HG02642 (cell line): ENCODE measurements at regions not wholly inside any gene's neighbourhood (a gene's known extent, or its start where the extent isn't known, plus 50 kb on each side); places are given as distances from the start of the nearest gene placed in this dataset.
"Not testable (repeated sequence)": the region's sequence is repeated elsewhere in the genome, so short reads cannot be mapped to it uniquely, and the experiment has no call there.

Source experiments
- ATAC-seq: cut with Tn5 transposase; IDR thresholded peaks from one replicate; pipeline ENCODE4 v1.9.1; 2021; ENCODE audit warnings: mild to moderate bottlenecking; ENCODE audit not compliant: unreplicated experiment, poor library complexity

GRCh38 chr3:80677796-80678195 lies 910.0 kb upstream of the ROBO1 start:
- no peak for ATAC-seq

- no peak for ATAC-seq
These were observed 909.1 kb upstream of the ROBO1 start for GRCh38 chr3:80676866-80677265.

DNA sequence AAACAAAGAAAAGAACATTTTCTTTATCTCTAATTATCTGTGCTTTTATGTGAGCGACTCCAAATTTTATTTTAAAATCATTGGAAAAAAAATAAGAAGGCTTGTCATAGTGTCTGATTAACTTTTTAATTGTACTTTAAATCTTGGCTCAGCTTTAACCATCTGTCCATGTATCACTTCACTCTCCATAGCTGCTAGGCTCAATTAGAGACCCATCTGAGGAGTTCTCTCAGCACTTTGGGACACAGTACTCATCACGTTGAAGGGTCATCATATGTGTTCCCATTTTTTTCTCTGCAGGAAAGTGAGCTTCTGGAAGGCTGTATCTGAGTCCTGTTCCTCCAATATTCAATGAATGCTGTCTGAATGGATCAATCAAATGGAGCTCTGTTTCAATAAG lies 908.5 kb upstream of the ROBO1 start:
- ATAC-seq, result no peak

DNA sequence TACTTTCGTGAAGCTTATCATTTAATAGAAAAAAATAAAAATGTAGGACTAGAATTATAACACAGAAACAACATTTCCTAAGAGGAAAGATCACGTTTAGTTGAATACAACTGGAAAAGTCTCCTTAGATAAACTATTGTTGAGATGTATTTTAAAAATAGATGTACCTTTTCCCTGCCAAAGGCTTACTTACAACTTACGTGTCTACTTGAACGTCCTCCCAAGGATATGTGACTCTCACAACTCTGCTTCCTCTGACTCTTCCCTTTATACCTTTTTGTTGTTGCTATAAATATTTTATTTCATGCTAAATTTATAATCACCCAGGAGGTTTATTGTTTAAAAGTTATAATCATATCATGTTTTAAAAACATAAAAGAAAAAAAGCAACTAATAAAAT lies 908.0 kb upstream of the ROBO1 start:
- no peak for ATAC-seq

DNA sequence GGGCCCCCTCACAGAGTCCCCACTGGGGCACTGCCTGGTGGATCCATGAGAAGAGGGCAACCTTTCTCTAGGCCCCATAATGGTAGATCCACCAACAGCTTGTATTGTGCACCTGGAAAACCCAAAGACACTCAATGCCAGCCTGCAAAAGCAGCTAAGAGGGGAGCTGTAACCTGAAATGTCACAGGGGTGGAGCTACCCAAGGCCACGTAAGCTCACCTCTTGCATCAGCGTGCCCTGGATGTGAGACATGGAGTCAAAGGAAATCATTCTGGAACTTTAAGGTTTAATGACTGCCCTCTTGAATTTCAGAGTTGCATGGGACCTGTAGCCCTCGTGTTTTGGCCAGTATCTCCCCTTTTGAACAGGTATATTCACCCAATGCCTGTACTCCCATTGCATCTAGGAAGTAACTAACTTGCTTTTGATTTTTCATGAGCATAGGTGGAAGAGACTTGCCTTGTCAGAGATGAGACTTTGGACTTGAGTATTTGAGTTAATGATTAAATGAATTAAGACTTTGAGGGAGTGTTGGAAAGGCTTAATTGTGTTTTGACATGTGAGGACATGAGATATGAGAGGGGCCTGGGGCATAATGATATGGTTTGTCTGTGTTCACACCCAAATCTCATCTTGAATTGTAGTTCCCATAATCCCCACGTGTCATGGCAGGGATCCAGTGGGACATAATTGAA lies 900.9 kb upstream of the ROBO1 start:
- no peak for ATAC-seq

DNA sequence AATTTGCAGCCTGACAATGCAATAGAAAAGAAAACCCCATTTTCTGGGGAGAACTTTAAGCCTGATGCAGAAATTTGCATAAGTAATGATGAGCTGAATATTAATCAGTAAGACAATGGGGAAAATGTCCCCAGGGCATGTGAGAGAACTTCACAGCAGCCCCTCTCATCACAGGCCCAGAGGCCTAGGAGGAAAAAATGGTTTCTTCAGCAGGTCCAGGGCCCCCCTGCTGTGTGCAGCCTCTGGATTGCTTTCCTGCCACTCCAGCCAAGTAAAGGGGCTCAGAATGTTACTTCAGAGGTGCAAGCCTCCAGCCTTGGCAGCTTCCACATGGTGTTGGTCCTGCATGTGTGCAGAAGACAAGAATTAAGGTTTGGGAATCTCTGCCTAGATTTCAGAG lies 900.3 kb upstream of the ROBO1 start:
- no peak for ATAC-seq

DNA sequence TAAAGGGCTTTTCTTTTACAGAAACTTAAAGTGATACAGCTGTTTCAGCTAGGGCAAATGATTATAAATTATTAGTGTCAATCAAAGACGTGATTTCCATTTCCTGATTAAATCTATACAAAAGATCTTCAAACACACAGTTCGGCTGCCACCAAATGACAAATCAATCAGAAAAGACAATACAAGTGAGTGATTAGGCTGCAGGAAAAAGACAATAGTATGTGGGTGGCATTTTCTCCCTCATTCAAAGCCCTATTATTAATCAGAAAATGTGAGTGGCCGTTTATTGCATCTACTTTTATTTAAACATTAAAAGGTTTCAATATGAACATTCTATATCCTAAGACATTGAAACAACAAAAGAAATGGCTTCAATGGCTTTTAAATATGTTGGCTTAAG lies 895.6 kb upstream of the ROBO1 start:
- ATAC-seq, result no peak

GRCh38 chr3:80655216-80655615 lies 887.4 kb upstream of the ROBO1 start:
- no peak for ATAC-seq

DNA sequence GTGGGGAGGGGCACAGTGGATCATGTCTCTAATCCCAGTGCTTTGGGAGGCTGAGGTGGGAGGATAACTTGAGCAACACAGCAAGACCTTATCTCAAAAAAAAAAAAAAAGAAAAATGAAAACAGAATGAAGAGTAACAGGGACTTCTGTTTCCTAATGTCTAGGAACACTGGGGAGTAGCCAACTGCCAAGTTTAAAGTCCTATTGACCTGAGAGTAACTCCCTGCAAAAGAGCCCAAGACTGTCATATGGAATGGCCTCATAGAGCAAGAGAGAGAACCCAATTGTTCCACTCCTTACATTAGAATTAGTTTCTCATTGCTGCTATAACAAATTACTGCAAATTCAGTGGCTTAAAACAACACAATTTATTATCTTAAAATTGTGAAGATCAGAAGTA lies 881.4 kb upstream of the ROBO1 start:
- ATAC-seq, result no peak

DNA sequence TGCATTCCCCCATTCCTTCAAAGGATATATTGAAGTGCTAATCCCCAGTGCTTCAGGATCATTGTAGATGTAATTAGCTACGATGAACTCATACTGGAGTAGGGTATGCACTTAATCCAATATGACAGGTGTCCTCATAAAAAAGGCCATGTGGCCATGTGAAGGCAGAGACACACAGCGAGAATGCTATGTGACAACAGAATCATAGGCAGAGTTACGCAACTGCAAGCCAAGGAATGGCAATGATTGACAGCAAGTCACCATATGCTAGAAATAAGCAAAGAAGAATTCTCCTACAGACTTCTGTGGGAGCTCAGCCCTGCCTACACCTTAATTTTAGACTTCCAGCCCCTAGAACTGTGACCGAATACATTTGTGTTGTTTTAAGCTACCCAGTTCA lies 875.6 kb upstream of the ROBO1 start:
- ATAC-seq, result no peak

GRCh38 chr3:80618295-80619256 lies 850.8 kb upstream of the ROBO1 start:
- ATAC-seq, result no peak

DNA sequence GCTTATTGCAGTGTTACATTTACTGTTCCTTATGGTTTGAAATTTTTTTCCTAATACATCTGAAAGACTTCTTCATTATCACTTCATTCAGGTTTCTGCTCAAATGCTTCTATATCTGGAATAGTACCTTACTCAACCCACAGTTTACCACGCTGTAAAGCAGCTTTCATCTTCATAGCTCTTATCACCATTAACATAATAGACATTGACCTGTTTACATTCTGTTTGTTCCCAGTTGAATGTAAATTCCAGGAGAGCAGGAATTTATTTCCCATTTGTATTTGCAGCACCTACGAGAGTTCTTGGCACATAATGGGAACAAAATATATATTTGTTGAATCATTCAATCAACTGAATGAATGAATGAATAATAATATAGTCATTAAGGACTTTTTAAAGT lies 844.6 kb upstream of the ROBO1 start:
- ATAC-seq, result no peak

GRCh38 chr3:80608072-80608471 lies 840.3 kb upstream of the ROBO1 start:
- not testable (repeated sequence) for ATAC-seq

DNA sequence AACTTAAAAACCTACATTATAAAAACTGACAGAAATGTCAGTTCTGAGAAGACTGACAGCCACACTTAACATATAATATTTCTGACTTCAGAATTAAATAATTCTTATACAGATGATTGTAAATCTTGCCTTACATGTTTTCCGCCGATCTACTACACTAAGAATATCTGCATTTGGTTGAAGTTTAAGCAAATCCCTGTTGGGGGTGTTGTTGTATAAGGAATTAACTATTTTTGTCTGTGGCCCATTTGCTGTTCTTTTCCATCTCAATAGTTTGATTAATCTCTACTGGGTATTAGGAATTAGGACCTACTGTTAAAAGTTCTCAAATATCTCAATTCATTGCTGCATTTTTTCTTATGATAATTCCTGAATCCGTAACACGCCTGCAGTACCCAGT lies 838.3 kb upstream of the ROBO1 start:
- ATAC-seq, result no peak

DNA sequence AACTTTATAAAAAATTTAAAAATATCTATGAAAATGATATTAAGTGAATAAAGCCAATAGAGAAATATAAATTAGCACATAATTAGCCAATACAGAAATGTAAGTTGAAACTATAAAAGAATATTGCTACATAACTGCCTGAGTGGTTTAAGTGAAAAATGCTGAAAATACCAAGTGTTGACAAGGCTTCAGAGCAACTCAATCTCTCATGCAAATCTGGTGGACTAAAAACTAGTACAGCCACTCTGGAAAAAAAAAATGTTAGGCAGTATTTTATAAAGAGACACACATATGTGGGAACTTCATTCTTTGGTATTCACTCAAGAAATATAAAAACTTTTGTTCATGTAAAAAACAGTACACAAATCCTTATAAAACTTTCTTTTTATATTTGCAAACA lies 833.7 kb upstream of the ROBO1 start:
- no peak for ATAC-seq

GRCh38 chr3:80592792-80593191 lies 825.0 kb upstream of the ROBO1 start:
- no peak for ATAC-seq

DNA sequence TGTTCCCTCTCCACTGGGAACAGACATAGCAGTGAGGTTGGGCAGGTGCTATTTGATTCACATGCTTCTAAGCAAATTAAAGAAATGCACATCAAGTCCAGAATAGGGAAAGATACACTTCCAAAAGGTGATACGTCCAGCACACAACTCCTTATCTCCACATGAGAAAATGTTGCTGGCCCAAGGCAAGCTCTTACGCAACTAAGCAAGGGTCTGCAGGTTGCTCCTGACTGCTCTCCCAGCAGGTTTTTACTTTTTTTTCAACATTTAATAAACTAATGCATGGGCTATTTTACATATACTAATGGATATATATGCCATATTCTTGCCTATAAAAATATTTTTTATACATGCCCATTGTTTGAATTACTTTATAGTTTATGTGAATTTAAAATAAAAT lies 818.5 kb upstream of the ROBO1 start:
- no peak for ATAC-seq

DNA sequence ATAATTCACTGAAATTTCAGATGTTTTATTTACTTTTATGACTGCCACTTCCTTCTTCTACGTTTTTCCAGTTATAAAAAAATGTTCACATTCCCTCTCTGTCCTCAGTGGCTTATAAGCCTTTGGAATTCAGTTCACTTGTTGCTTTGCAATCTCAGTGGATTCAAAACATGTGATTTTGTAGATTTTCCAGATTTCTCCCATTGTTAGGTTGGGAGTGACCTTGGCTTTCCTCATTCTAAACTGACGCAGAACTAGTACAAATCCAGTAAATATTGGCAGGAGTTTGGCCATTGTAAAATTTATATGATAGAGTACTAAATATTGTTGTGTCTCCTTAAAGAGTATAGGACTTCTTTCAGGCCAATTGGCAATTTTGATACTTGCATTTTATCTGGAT lies 812.3 kb upstream of the ROBO1 start:
- no peak for ATAC-seq

- no peak for ATAC-seq
These were observed 796.6 kb upstream of the ROBO1 start for GRCh38 chr3:80564391-80564790.

- ATAC-seq, result no peak
These were observed 791.9 kb upstream of the ROBO1 start for GRCh38 chr3:80559701-80560100.

- ATAC-seq, result no peak
These were observed 789.0 kb upstream of the ROBO1 start for GRCh38 chr3:80556763-80557162.

DNA sequence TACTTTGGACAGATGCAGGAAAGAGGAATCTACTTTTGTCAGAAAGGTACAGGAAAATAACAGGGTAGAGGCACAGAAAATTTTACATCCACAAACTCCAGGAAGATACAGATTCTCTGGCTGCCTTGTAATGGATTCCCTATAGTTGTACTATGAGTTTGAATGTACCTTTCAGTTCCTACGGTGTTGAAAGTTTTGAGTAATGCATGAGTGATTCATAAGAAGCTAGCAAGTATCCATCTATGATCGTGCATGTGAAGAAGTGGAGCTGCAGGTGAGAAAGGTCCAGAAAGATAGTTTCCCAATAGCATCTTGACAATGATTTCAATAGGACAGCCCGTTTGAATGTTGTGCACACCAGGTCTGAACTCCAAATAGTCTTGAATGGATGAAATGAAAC lies 786.5 kb upstream of the ROBO1 start:
- no peak for ATAC-seq
